IMR-90 (cell line): ENCODE measurements at regions not wholly inside any gene's neighbourhood (a gene's known extent, or its start where the extent isn't known, plus 50 kb on each side); places are given as distances from the start of the nearest gene placed in this dataset.

Experiments used
- CEBPB ChIP-seq: IDR thresholded peaks from 2 replicates; pipeline ENCODE4 v1.6.1; 2012; ENCODE audit warnings: low read depth, low read length, improper control_type of control experiment
- SMC3 ChIP-seq: fragments of 150-350 bp; IDR thresholded peaks from 2 replicates; pipeline ENCODE4 v1.6.1; 2016; ENCODE audit warnings: low read depth, mild to moderate bottlenecking, antibody characterized with exemption, low read length, moderate library complexity
- TF ChIP-seq, protein P1 (sequence below): conservative IDR thresholded peaks from 2 replicates; pipeline ENCODE4 v1.5.1; 2012; ENCODE audit warnings: mild to moderate bottlenecking, low read depth, low read length, improper control_type of control experiment

DNA sequence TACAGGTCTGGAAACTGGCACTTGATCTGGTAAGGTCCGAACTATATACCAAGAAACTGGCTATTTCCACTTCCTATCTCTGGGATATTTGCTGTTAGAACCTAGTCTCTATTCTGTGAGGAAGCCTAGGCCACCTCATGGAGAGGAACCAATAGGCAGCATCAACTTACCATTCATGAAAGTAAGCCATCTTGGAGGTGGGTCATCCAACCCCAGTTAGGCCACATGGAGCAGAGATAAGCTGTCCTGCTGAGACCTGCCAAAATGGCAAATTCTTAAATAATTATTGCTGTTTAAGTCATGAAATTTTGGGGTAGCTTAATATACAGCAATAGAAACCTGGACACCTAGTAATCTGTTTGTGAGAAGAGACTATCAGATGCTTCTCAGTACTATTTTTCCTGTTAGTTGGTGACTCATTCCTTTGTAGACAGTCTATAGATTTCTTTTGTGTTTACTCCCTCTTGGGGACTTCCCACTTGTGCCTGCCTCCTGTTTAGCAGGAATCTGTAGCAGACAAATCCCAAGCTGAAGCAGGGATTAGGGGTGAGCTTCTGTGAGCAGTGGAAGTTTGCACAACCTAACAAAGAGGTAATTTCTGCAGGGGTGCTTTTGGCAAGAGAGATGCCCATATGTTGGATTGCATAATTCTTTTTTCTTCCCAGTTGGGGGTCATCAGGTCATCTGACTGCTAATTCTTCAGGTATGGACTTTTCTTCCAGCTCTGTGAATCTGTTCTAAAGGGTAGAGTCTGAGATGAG is 136.8 kb downstream of the IGF1 start:
- TF ChIP-seq CEBPB (no peak), SMC3 (no peak)
- TF ChIP-seq, protein P1, sequence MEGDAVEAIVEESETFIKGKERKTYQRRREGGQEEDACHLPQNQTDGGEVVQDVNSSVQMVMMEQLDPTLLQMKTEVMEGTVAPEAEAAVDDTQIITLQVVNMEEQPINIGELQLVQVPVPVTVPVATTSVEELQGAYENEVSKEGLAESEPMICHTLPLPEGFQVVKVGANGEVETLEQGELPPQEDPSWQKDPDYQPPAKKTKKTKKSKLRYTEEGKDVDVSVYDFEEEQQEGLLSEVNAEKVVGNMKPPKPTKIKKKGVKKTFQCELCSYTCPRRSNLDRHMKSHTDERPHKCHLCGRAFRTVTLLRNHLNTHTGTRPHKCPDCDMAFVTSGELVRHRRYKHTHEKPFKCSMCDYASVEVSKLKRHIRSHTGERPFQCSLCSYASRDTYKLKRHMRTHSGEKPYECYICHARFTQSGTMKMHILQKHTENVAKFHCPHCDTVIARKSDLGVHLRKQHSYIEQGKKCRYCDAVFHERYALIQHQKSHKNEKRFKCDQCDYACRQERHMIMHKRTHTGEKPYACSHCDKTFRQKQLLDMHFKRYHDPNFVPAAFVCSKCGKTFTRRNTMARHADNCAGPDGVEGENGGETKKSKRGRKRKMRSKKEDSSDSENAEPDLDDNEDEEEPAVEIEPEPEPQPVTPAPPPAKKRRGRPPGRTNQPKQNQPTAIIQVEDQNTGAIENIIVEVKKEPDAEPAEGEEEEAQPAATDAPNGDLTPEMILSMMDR: no peak
